Epidermal melanocyte (primary cell): ENCODE measurements at regions not wholly inside any gene's neighbourhood (a gene's known extent, or its start where the extent isn't known, plus 50 kb on each side); places are given as distances from the start of the nearest gene placed in this dataset.
A peak's percentile ranks its signal among the peaks of the same experiment; 100 is the strongest.

Experiments used
- DNase-seq: peaks from one replicate; pipeline ENCODE4 v3.0.0; 2011; ENCODE audit warnings: low spot score; ENCODE audit not compliant: insufficient read length

DNA sequence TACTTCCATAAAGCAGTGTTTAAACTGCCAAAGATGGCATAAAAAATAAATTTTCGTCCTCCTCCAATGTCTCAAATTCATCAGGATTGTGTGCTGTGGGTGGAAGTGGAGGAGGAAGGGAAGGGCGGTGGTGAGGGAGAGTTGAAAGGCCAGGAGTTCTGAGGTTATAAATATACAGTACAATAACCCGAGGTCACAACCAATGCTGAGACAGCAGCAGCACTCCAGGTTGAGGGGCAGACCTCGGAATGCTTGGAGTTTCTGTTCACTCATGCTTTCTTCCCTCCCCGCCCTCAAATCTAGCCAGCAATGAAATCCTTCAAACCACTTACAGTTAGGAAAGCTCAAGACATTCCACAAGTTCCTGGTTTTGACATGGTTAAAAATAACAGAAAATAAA lies 134.0 kb upstream of the SMAD1 start:
- no peak for DNase-seq

DNA sequence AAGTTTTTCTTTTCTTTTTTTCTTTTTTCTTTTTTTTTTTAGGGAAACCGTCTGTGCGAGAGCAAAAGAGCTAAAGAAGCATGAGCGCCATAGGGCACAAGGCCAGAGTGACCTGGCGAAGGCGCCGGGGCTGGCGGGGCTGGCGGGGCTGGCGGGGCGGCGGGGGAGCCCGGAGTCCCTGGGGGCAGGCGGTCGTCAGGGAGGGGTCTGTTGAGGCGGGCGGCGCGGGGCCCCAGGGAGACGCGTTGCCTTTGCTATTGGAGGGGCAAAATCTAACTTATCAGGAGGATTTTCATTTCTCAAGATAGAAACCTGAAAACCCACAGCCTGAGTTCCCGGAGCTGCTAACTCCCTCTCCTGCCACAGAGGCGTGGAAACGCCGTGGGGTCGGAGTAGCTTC lies 135.6 kb upstream of the SMAD1 start:
- DNase-seq: no peak

DNA sequence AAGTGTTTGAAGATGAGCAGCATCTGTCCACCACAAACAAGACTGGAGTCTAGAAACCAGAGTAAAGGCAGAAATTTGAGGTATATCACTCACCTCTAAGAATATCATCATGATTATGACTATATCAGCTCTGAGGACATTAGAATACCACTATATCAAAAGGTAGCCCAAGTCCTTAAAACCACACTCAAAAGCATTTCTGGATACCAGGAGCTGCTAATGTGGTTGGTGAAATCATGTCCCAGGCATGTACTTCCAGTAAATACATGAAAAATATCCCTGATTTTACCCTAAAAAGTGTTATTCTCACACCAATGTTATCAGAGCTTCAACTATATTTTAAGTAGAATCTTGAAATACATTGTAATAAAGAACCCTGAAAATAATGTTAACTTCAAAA lies 136.3 kb upstream of the SMAD1 start:
- DNase-seq: no peak

GRCh38 chr4:145341381-145341780 lies 140.3 kb upstream of the SMAD1 start:
- DNase-seq: no peak

DNA sequence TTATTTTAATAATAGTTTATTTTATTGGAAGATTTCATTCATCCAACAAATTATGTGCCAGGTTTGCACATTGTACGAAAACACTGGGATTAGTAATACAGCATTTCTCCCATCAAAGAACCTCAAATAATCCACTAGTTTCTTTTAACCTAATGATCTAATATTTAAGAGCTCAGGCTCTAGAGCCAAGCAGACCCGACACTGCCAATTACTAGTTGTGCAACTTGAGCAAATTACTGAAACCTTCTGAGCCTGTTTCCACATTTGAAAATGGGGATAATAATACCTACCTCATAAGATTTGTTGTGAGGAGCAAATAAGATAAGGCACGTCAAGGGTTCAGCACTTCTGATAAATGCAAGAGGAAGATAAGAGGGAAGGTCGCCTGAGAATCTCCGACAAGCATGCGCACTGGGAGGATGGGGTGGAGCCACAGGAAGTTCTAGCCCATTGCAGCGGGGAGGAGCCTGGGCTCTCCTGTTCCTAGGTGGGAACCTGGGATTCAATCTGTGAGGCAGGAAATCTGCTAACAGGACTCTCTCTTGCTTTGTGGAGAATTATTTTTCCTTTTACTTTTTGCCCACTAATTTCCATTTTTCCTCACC lies 141.5 kb upstream of the SMAD1 start:
- no peak for DNase-seq

GRCh38 chr4:145339075-145339725 lies 142.5 kb upstream of the SMAD1 start:
- DNase-seq: no peak

GRCh38 chr4:145338568-145338967 lies 143.1 kb upstream of the SMAD1 start:
- no peak for DNase-seq

- no peak for DNase-seq
These were observed 144.3 kb upstream of the SMAD1 start for GRCh38 chr4:145337391-145337790.

DNA sequence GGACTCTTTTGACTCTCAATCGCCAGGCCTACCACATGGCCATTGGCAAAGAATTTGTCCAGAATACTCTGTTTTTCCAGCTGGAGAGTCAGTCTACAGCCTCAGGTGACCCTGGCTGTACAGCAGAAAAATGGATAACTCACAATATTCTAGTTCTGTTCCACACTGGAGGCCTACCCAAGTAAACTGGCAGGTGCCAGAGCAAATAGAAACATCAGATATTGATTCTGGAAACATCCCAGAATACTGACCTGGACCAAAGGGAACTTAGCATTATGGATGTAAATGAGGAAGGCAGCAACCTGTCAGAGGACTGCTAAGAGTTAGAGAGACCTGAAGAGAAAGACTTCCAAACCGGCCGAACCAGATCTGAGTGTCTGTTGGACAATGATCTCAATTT lies 147.9 kb upstream of the SMAD1 start:
- DNase-seq: no peak

DNA sequence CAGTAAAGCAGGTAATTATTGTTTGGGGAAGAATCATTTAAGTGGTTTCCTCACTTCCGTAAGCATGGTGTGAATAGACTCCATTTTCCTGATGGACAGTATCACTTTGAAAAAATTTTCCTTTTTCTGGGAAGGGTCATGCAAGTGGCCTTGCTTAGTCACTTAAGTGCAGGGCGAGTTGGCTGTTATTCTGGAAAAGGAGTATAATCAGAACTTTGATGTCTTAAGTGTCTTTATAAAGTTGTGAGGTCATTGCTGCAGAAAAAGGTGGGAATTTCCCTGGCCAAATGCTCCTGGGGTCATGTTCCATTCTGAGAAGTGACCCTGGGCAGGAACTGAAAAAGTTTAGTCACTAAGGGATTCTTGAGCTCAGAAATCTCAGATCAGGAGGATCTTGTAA lies 146.1 kb upstream of the OTUD4 start:
- no peak for DNase-seq

DNA sequence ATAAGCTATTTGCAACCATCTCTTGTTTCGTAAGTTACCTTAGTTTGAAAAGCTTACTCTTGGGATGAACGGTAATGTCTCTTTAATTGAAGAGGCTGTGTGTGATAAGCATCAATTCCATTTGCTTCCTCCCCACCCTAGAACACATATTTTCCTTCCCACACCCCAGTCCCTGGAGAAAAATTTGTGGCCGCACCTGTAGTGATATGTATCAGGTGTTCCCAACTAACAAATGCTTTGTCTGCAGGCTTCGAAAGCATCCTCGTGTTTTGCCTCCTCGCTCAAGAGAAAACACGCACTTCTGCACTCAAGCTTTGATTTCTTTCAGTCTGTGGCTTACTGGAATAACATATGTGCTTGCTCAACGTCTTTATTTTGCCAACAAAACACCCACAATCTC lies 143.8 kb upstream of the OTUD4 start:
- DNase-seq: no peak

DNA sequence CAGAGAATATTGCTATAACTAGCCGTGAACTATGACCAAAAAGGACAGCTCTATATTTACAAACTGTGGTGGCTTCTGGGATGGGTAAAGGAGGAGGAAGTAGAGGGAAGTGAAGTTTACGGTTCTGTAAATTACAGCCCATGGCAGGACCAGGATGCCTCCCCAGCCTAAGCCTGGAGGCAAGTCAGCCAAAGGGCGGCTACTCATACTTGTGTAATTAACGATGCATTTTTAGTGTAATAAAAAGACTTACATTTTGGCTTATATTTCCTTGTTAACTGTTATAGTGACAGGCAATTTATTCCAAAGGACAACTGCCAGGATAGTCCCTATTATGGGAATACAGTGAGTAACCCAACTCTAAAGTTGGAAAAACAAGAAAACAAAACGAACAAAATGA lies 139.9 kb upstream of the OTUD4 start:
- no peak for DNase-seq

- no peak for DNase-seq
These were observed 139.4 kb upstream of the OTUD4 start for GRCh38 chr4:145319751-145320150.

DNA sequence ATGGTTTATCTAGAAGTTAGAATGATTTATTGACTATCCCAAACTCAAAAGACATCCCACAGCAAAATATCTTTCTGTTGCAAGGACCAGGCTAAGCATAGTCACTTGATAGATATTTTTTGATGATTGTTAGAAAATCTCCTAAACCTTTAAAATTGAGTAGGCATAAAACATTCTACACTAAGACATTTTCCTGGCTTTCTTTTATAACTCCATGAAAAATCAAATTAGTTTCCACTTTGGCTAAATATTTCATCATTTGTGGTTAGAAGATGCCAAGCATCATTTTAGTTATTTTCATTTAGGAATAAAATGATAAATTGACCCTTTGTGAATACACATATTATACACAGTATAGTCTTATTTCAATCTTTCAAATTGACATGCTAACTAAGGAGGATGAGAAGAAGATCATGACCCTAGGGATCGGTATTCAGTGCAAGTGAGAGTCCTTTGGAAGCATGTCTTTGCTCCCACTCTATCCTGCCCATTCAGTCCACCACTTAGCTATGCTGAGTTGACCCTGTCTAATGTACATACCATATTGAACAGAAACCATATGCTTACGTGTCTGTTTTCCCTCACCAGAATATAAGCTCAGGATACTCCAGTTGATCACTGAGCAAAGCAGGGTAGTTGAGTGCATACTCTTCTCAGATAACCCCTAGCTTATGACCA lies 136.6 kb upstream of the OTUD4 start:
- DNase-seq: no peak

DNA sequence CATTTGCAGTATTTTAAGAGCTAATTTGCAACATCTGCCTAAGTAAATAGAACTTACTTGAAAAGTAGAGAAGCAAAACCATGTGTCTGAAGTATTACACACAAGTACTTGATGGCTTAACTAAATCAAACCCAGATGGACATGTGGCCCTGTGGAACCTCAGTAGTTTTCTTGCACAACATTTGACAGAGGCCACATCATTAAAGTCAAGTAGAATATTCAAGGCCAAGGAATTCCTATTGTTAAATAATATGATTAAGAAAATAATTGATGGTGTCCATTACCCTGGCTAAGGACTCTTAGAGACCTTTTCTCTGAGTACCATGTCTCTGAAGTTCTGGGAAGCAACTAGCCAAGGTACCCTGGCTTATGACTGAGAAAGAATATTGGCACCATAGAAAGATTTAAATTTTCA lies 135.4 kb upstream of the OTUD4 start:
- peak; percentile 34 for DNase-seq

DNA sequence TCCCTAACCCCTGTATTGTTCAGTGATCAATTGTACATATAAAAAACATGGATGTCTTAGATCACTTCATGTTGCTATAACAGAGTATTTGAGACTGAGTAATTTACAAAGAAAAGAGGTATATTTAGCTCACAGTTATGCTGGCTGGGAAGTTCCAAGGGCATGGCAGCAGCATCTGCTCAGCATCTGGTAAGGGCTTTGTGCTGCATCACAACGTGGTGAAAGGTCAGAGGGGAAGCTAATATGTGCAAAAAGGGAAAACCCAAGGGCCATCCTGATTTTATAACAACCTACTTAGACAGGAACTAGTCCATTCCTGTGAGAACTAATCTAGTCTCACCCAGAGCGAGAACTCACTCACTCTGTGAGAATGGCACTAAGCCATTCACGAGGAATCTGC lies 128.2 kb upstream of the OTUD4 start:
- no peak for DNase-seq

DNA sequence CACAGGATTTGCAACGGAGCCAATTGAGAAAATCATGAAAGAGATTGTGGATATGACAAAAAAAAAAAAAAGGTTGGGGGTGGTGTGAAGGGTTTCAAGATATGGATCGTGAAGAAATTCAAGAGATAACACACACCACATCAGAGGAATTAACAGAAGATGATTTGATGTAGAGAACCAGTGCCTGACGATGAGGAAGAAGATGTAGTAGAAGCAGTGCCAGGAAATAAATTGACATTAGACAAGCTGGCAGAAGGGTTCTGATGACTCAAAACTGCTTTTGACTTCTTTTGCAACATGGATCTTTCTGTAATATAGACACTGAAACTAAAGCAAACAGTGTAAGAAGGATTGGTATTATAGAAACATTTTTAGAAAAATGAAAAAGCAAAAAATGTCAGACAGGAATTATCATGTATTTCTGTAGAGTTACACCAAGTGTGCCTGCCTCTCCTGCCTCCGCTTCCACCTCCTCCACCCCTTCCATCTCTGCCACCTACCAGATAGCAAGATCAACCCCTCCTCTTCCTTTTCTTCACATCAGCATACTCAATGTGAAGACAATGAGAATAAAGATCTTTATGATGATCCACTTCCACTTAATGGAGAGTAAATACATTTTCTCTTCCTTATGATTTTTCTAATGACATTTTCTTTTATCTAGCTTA lies 127.5 kb upstream of the OTUD4 start:
- no peak for DNase-seq

DNA sequence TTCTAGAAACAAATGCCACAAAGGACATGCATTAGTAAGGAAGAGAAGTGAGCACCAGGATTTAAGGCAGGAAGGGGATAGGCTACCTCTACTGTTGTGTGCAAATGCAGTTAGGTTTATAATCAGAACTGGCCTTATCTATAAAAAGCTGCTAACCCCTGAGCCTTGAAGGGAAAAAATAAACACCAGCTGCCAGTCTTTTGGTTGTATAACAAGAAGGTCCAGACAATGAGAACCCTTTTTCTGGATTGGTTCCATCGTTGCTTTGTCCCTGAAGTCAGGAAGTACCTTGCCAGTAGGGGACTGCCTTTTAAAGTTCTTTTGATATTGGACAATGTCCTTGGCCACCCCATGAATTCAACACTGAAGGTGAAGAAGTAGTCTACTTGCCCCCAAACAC lies 126.7 kb upstream of the OTUD4 start:
- DNase-seq: no peak

GRCh38 chr4:145302725-145303124 lies 122.3 kb upstream of the OTUD4 start:
- DNase-seq: no peak

GRCh38 chr4:145301386-145302080 lies 121.1 kb upstream of the OTUD4 start:
- no peak for DNase-seq

GRCh38 chr4:145299380-145300076 lies 119.1 kb upstream of the OTUD4 start:
- no peak for DNase-seq
